Central memory CD4-positive, alpha-beta T cell (primary cell): ENCODE measurements at regions not wholly inside any gene's neighbourhood (a gene's known extent, or its start where the extent isn't known, plus 50 kb on each side); places are given as distances from the start of the nearest gene placed in this dataset.

Source experiments
- DNase-seq: peaks from one replicate; pipeline ENCODE4 v3.0.0; 2022

DNA sequence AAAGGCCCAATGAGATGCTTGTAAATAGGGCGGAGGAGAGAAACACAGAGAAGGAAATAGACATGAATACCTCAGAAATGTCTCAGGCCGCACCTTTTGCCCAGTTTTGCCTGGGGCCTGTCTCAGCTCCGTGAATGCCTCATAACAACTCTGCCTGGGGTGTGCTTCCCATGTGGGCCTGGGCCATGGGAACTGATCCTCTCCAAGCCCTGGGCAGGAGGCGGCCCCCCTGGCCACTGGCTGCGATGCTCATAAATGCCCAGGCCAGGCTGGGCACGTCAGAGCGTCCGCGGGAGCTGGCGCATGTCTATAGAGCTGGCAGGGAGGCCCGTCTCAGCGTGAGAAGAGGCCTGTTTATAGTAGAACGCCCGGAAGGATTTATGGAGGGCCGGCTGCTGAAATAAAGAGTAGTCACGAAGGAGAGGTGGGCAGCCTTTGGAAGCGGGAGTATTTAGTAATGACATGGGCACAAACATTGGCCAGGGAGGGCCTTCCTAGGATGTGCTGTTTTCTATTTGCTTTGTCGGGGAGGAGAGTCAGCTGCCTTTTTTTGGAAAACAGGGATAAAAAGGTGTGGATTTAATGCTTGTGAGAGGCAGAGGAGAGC is 85.9 kb upstream of the IGF1R start:
- DNase-seq: no peak

DNA sequence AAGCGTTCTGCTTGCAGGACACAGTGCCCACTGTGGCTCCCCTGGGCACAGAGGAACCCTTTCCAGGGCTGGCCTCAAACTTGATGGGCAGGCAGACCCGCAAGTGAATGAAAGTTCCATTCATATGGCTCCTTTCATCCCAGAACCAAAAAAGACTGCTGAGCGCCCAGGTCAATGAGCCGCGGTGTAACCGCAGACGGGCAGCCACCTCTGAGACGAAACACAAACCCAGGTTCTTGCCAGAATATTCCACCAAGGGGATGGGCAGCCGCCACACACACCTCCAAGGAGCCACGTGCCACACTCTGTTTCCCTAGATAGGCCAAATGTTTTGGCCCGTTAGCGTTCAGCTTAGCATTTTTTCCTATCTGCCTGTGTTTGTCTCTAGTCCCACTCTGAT is 82.8 kb upstream of the IGF1R start:
- DNase-seq: no peak

DNA sequence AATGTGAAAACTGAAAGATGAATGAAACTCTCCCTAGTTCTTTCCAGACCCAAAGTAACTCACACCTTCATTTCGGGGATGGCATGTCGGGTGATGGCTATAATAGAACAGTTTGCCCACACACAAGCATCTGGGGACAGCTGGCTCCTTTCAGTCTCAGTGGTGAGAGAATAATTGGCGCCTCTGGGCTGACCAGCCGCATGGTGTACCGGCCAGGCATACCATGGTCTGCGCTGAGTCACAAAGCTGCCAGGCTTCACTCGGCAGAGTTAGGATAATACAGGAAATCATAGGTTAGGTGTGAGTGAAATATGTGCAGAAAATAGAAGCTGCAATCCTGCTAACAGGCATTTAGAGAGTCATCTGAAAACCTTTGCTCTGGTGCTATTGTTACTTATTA is 80.4 kb upstream of the IGF1R start:
- no peak for DNase-seq

DNA sequence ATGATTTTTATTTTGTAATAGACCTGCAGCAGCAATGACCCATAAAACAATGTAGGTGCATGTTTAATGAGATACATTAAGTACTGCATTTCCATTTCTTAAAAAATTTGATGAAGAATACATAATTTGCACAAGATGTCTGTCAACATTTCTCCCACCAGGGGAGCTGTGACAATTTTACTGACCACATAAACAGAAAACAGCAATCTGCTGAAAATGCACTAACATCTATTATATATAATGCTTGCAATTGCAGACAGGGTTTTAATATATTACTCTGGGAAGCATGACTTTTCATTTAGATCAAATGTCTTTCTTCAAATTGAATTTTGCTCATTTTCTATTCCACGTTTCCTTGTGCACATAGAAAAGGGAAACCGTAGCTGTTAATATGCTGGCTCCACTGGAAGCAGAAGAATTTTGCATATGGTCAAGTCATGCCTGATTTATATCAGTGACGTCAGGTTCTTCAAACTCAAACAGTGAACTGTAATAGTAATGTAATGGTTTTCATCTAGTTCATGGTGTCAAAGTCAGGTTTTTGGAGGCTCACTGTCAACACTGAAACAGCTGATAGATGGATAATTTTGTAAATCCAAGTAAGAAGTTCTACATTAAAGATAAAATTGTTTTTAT is 79.8 kb upstream of the IGF1R start:
- DNase-seq: no peak

DNA sequence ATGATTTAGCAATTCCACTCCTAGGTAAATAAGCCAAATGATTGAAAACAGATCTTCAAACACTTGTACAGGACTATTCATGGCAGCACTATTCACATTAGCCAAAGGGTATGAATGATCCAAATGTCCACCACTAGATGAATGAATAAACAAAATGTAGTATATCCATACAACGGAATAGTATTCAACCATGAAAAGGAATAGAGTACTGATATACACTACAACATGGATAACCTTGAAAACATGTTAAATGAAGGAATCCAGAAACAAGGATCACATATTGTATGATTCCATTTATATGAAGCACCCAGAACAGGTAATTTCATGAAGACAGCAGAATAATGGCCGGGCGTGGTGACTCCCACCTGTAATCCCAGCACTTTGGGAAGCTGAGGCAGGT is 78.2 kb upstream of the IGF1R start:
- no peak for DNase-seq

DNA sequence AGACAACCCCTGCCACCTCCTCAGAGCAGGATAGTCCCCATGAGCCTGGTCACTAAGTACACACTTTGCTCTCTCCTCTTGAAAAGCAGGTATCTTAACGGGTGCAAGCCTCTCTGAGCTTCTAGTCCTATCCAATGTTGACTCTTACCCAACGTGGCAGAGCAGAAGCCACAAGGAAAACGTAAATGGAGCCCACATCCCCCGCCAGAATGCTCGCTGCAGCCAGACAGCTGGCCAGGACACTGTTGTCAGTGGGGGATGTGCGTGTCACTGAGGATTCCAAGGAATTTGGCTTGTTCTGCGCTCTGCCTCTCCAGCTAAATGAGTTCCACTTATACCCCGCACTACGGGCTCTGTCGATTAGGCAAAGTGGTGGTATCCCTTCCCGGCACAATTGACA is 67.8 kb upstream of the IGF1R start:
- DNase-seq: no peak

DNA sequence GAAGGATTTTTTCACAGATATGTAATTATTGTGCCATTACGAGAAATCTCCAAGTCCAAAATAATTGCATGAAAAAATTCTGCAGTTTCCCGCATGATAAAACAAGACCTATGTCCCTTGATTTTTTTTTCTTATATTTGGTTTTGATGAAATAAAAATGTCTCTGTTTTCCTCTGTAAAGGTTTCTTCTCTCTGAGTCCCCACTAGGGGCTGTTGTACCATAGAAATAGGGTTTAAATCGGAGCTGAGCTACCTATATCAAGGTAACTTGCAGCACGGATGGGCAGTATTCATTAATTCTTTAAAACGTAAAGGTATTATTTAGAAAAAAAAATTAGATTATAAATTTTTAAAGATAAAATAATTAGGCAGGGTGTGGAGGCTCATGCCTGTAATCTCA is 66.6 kb upstream of the IGF1R start:
- no peak for DNase-seq

DNA sequence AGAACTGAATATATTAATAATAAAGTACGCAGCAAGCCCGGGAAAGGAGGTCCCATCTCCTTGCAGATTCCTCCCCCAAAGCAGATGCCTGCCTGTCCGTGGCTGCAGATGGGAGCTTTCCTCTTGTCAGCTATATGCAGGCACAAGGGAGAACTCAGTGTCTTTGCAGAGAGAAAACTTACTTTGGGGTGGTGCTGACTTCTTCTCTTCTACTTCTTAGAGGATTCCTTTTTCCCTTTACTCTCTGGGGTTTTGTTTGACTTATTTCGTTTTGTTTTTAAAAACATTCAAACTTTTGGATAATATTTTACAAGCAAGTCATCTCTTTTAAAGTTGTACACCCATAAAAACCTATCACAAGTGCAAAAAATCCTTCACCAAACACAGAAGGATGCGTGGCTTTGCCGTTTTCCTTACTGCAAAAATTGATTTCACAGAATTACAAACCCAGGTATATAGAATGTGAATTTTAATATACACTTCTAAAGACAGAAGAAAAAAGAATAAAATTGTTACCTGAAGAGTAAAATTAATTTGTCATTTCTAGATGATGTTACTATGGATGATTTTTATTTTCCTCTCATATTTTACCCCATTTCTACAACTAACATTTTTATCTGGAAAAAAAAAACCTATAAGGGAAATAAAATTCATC is 65.3 kb upstream of the IGF1R start:
- no peak for DNase-seq

DNA sequence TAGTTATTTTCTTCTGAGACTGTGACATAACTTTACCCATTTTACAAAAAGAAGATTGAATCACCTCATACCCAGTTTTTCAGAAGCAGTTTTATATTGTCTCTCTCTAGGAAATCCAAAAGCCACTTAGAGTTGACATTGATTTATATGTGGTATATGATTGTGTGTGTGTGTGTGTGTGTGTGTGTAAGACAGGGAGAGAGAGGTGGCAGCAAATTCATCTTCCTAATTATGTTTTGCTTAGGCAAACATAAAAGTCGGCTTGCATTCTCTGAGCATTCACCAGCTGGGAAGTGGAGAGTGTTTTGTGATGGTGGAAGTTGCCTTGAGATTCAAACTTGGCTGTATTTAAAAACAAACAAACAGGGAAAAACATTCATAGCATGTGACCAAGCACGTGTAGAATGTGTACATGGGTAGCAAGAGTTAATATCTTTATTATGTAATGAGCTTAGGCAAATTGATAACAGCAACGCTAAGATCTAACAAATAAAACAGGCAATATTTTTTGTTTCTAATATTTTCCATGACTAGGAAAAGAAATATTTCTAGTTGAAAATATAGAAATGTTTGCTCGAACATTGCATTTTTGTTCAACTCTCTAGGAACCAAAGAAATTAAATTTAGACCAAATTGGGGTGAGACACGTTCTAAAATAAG is 64.4 kb upstream of the IGF1R start:
- DNase-seq: no peak

DNA sequence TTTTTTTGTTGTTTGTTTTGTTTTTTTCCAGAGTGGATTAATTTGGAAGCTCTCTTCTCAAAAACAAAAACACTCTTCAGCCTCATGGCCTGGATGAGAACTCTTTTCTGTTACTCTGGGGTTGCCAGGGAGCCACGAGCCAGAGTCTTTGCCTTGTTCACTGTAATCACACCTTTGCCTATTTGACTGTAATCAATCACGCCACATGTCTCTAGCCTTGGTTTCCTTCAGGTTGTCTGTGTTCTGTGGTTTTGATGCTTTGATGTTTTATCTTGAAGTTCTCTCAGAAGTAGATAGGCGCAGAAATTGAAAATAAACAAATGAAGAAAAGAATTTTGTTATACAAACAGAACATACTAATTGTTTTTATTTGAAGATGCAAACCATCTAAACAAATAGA is 62.3 kb upstream of the IGF1R start:
- DNase-seq: no peak

DNA sequence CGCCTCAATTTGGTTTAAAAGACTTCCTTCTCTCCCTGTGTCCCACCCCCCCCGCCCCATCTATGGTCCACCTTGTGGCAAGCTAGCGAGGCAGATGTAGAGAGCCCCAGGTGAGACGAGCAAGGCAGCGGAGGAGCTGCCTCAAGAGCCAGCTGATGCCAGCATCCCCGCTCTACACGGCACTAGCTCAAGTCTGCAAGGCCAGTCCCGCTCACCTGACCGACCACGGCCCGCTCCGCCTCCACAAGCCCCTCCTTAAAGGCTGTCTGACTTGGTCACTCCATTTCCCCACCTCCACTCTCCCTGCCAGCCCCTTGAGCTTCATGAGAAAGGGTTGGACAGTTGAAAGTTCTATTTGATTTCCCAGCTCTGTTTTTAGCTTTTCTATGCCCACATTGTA is 56.2 kb upstream of the IGF1R start:
- DNase-seq: no peak

DNA sequence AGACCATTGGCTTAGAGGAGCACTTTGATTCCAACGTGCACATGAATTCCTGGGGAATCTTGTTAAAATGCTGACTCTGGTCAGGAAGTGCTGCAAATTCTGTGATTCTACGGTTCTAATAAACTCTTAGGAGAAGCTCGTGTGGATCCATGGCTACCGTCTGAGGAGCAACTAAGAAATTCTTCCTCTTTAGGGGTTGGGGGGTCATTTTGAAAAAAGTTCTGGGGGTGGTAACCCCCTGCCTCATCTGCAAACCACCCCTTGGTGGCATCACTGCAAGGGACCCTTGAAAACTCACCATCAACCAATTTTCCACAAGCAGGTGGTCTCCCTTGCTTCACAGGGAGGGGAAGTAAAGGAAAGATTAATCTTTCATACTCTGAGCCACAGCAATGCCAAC is 52.2 kb upstream of the IGF1R start:
- no peak for DNase-seq

DNA sequence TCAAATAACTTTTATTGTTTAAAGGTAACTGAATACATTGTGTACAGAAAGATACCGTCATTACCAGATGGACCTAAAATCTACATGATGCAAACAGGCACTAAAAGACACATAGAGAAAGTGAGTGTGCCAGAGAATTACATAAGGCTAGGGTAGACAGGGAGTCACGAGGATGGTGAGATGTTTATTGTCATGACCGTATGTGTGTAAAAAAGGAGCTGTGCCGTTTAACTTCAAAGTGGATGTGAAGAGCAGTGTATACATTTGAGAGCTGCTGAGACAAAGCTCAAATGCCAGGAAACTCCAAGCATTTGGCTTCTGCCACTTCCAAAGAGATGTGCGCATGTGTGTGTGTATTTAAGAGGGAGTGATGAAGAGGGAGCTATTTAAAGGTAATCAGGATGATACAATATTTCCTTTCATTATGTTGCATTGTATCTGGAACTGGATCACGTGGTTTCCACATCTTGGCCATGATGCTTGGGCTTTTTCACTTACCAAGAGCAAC is 51.4 kb upstream of the IGF1R start:
- no peak for DNase-seq

DNA sequence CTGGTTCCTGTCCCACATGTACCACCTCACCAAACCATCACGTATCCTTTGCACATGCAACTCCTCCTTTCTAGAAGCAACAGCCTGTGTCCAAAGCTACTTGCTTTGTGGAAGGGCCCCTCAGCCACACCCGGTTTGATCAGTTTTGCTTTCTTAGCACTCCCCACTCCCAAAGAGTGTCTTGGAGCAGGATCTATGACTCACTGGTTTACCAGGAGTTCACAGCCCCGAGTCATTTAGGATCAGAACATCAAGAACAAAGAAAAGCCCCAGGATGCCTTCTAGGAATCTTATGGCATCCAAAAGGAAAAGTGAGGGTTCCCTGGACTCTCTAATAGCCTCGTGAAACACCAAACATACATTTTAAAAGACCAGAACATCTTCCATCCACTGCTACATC is 50.7 kb upstream of the IGF1R start:
- DNase-seq: no peak
